EL (cell line): ENCODE measurements at regions not wholly inside any gene's neighbourhood (a gene's known extent, or its start where the extent isn't known, plus 50 kb on each side); places are given as distances from the start of the nearest gene placed in this dataset.

Experiments
- DNase-seq: peaks from one replicate; pipeline ENCODE4 v3.0.0-alpha.2; 2016

GRCh38 chr4:153034681-153035080, 98.6 kb downstream of the FHDC1 start:
- DNase-seq, result no peak

- DNase-seq, result no peak
Measured at GRCh38 chr4:153036931-153037482, 100.9 kb downstream of the FHDC1 start.

- no peak for DNase-seq
Measured at GRCh38 chr4:153038623-153039311, 102.6 kb downstream of the FHDC1 start.

- no peak for DNase-seq
Measured at GRCh38 chr4:153039542-153040185, 103.5 kb downstream of the FHDC1 start.

GRCh38 chr4:153040677-153041076, 104.6 kb downstream of the FHDC1 start:
- no peak for DNase-seq

DNA sequence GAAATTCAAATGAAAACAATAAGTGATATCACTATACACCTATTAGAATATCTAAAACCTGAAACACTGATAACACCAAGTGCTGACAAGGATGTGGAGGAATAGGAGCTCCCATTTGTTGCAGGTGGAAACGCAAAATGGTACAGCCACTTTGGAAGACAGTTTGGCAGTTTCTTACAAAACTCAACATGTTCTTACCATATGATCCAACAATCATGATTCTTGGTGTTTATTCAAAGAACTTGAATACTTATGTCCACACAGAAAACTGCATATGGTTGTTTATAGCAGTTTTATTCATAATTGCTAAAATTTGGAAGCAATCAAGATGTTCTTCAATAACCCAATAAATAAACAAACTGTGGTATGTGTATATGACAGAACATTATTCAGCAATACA, 107.9 kb downstream of the FHDC1 start:
- no peak for DNase-seq

DNA sequence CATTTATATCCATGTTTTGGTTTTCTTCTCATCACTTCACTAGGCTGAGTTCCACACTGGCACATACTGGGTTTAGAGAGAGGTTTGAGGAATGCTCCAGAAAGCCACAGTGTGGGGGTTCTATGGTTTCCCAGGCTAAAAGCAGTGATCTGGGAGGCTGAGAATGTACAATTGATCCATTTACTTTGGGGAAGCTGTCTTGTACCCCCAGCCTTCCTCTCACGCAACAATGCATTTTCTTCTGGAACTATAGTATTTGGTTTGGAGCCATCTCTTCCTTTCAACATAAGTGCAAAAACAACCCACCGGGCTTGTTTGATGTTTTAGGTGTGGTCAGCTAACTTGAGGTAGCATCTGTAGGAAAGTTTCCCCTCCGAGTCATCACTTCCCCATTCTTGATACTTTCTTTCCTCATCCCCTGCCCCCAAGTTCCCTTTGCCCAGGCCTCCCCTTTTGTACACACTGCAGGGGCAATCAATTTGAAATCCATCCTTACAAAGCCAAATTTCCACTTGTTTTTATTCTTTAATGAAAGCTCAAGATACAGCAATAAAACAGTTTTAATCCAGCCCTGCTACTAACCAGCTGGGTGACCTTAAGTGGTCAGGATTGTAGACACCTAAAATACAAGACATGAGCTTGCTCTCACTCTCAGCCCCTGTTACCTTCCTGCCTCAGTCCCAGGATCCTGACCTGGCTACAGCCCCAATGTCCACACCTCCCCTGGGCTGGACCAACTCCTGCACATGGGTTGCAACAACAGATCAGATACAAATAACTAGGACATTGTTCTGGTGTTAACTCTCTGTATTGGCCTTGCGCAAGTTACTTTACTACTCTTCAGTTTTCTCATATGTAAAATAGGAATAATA, 109.2 kb downstream of the FHDC1 start:
- DNase-seq, result no peak

DNA sequence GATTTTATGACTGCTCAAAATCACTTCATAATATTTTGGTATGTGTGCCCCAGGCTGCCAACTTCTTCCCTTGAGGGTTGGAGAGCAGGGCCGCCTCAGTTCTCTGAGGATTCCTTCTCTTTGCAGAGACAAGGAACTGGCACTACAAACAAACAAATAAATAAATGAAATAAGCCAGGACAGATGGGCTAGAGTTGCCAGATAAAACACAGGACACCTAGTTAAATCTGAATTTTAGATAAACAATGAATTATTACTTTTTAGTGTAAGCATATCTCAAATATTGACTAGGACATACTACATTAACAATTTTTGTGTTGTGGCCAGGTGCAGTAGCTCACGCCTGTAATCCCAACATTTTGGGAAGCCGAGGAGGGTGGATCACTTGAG, 122.5 kb downstream of the FHDC1 start:
- no peak for DNase-seq

- no peak for DNase-seq
Measured at GRCh38 chr4:153060196-153060595, 124.1 kb downstream of the FHDC1 start.

GRCh38 chr4:153061971-153062370, 125.8 kb downstream of the FHDC1 start:
- DNase-seq, result no peak

DNA sequence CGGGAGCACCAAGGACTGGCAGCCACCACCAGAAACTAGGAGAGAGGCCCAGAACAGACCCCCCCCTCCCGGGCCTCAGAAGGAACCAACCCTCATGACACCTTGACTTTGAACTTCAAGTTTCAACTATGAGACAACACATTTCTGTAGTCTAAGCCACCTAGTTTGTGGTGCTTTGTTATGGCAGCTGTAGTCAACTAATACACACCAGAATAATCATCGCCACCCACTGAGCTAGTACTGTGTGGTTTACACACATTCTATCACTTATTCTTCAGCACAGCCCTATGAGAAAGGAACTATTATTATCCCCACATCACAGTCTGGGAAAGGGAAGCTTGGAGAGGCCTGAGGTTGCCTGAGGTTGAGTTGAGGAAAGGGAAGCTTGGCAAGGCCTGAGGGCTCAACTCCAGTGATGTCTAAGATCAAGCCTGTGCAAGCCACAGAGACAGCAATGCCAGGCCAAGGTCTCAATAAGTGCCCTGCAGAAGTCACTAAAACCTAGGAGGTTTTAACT, 126.6 kb downstream of the FHDC1 start:
- DNase-seq, result no peak

- DNase-seq, result no peak
Measured at GRCh38 chr4:153063490-153063889, 127.4 kb downstream of the FHDC1 start.

GRCh38 chr4:153064571-153064970, 128.4 kb downstream of the FHDC1 start:
- no peak for DNase-seq

DNA sequence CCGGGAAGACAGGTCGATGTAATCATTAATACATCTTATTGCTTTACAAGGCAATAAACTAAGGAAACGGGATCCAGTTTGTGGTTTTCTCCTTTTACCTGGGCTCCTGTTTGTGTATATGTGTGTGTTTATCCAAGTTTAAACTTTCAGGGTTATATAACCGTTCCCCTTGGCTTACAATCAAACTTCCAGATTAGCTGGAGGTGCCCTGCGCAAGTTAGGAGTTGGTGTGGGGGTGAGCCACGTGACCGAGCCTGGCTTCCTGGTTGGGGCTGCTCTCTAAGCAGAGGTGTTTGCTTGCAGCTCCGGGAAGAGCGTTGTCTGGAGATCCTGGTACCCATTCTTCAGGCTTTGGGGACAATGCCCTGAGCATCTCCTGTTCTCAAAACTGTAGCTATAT, 129.2 kb downstream of the FHDC1 start:
- no peak for DNase-seq

DNA sequence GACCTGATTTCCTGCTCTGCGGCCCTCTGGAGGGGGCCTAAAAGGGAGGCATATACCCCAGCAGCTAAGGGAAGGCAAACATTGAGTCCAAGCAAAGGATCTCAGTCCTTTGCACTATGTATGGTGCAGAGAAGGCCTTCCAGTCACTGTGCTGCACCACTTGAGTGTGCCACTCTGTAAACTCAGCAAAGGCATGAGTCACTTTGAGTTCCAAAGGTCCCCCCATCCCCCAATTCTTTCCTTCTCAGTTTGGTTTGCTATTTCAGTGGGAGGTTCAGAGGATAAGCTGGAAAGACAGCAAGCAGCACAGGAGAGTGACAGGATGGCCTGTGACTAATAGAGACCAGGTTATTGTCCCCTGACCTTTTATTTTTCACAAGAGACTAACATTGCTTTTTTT, 131.3 kb downstream of the FHDC1 start:
- peak; percentile 51 for DNase-seq

DNA sequence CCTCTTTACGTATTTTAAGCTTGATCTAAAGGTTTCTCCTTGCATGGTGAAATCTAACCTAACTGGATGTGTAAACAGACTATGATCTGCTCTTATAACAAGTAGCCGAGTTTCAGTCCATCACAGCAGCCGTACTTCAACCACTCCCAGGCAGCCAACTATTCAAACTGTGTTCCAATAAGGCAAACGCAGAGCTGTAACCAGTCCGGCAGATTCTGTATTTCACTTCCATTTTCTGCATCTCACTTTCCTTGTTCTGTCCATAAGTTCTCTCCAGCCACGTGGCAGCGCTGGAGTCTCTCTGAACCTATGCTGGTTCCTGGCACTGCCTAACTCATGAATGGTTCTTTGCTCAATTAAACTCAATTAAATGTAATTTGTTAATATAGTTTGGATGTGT, 132.6 kb downstream of the FHDC1 start:
- DNase-seq, result no peak

- DNase-seq, result no peak
Measured at GRCh38 chr4:153071958-153072598, 132.2 kb upstream of the TRIM2 start.

- no peak for DNase-seq
Measured at GRCh38 chr4:153072661-153073060, 131.6 kb upstream of the TRIM2 start.

- no peak for DNase-seq
Measured at GRCh38 chr4:153074486-153074885, 129.8 kb upstream of the TRIM2 start.

GRCh38 chr4:153074936-153075630, 129.2 kb upstream of the TRIM2 start:
- no peak for DNase-seq

DNA sequence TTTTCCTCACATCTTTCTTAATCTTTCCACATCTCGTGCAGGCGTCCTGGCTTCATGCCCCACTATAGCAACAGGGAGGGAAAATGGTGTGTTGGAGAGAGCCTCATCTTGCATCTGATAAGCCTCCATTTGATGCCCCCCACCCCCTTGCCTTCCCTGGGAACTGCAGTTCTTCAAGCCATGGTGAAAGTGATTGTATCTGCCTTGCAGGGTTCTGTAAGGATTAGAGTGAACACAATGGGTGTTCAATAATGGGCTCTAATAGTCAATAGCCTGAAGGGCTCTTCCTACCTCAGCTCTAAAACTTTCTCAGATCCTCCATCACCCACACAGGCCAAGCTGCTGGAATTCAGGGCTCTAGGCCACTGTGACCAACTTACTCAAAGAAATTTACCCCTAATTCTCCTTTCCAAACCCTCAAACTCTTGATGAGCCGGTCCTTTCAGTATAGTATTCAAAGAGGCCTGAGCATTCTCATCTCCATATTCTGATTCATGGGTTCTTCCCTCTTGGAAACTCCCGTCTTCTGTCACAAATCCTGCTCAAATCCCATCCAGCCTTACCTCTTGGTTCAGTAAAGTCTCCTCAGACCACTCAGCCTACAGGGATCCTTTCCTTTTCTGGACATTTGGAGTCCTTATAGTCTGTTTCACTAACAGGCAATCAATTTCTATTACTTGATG, 128.3 kb upstream of the TRIM2 start:
- DNase-seq, result no peak

- DNase-seq, result no peak
Measured at GRCh38 chr4:153076861-153077260, 127.4 kb upstream of the TRIM2 start.
